Liver (tissue), 8 donors: ENCODE measurements at regions not wholly inside any gene's neighbourhood (a gene's known extent, or its start where the extent isn't known, plus 50 kb on each side); places are given as distances from the start of the nearest gene placed in this dataset.

ENCODE experiments used
- DNase-seq: peaks from one replicate; pipeline ENCODE4 v3.0.0-alpha.2; 2017; ENCODE audit warnings: low spot score
- H3K27ac ChIP-seq, 2 donors: one replicate each; pipeline ENCODE4 v1.7.0; 2013; ENCODE audit warnings: inconsistent platforms in 2 of 2, low read length in 2 of 2, control low read depth in 1 of 2, low read depth in 1 of 2, mild to moderate bottlenecking in 1 of 2
- H3K27me3 ChIP-seq, 4 donors: one replicate each; pipeline versions ENCODE4 v1.6.1 to v1.7.0; 2013; ENCODE audit warnings: low read length in 3 of 4, inconsistent platforms in 1 of 4, mild to moderate bottlenecking in 1 of 4, moderate library complexity in 1 of 4; ENCODE audit not compliant: control insufficient read depth in 4 of 4, insufficient read depth in 4 of 4
- H3K36me3 ChIP-seq, 4 donors: one replicate each; pipeline versions ENCODE4 v1.6.1 to v1.7.0; 2013; ENCODE audit warnings: low read length in 3 of 4, mild to moderate bottlenecking in 3 of 4, low read depth in 1 of 4, moderate library complexity in 1 of 4; ENCODE audit not compliant: control insufficient read depth in 4 of 4, insufficient read depth in 3 of 4
- H3K4me1 ChIP-seq, 4 donors: one replicate each; pipeline versions ENCODE4 v1.6.1 to v1.7.0; 2013; ENCODE audit warnings: low read length in 3 of 4, mild to moderate bottlenecking in 3 of 4, moderate library complexity in 1 of 4; ENCODE audit not compliant: control insufficient read depth in 4 of 4, insufficient read depth in 4 of 4
- H3K4me3 ChIP-seq, 3 donors: one replicate each; pipeline versions ENCODE4 v1.6.1 to v1.7.0; 2013; ENCODE audit warnings: low read length in 3 of 3, control low read depth in 1 of 3, low read depth in 1 of 3, mild to moderate bottlenecking in 1 of 3
- H3K9ac ChIP-seq, 2 donors: one replicate each; pipeline ENCODE4 v1.7.0; 2013; ENCODE audit warnings: low read length in 2 of 2, mild to moderate bottlenecking in 2 of 2, moderate library complexity in 2 of 2, control low read depth in 1 of 2, low read depth in 1 of 2
- H3K9me3 ChIP-seq, 4 donors: one replicate each; pipeline versions ENCODE4 v1.6.1 to v1.7.0; 2013; ENCODE audit warnings: low read length in 3 of 4; ENCODE audit not compliant: control insufficient read depth in 4 of 4
- ATF3 ChIP-seq: IDR thresholded peaks from 2 replicates; pipeline ENCODE4 v1.6.1; 2016; ENCODE audit warnings: antibody characterized with exemption
- EGR1 ChIP-seq, 2 donors: IDR thresholded peaks; 2 replicates each; pipeline ENCODE4 v1.6.1; 2016 to 2018; ENCODE audit warnings: antibody characterized with exemption in 2 of 2, low read depth in 2 of 2
- FOXA1 ChIP-seq: IDR thresholded peaks from 2 replicates; pipeline ENCODE4 v1.6.1; 2016; ENCODE audit warnings: antibody characterized with exemption
- FOXA2 ChIP-seq: IDR thresholded peaks from 2 replicates; pipeline ENCODE4 v1.6.1; 2016; ENCODE audit warnings: antibody characterized with exemption
- GABPA ChIP-seq, 2 donors: IDR thresholded peaks in 1 of 2; conservative IDR thresholded peaks in 1 of 2; 2 replicates each; pipeline ENCODE4 v1.6.1; 2016; ENCODE audit warnings: antibody characterized with exemption in 2 of 2, mild to moderate bottlenecking in 1 of 2, moderate library complexity in 1 of 2
- HNF4A ChIP-seq, 2 donors: conservative IDR thresholded peaks; 2 replicates each; pipeline ENCODE4 v1.6.1; 2016; ENCODE audit warnings: antibody characterized with exemption in 2 of 2, mild to moderate bottlenecking in 2 of 2
- HNF4G ChIP-seq: IDR thresholded peaks from 2 replicates; pipeline ENCODE4 v1.6.1; 2016; ENCODE audit warnings: antibody characterized with exemption
- JUND ChIP-seq, 2 donors: IDR thresholded peaks; 2 replicates each; pipeline ENCODE4 v1.6.1; 2016; ENCODE audit warnings: antibody characterized with exemption in 2 of 2
- NR2F2 ChIP-seq: IDR thresholded peaks from 2 replicates; pipeline ENCODE4 v1.6.1; 2016; ENCODE audit warnings: antibody characterized with exemption
- RAD21 ChIP-seq, 2 donors: IDR thresholded peaks; 2 replicates each; pipeline ENCODE4 v1.6.1; 2016; ENCODE audit warnings: antibody characterized with exemption in 2 of 2, mild to moderate bottlenecking in 2 of 2
- REST ChIP-seq: IDR thresholded peaks from 2 replicates; pipeline ENCODE4 v1.6.1; 2016; ENCODE audit warnings: antibody characterized with exemption, mild to moderate bottlenecking
- RXRA ChIP-seq, 2 donors: IDR thresholded peaks; 2 replicates each; pipeline ENCODE4 v1.6.1; 2017 to 2018; ENCODE audit warnings: antibody characterized with exemption in 2 of 2, mild to moderate bottlenecking in 1 of 2
- SP1 ChIP-seq: IDR thresholded peaks from 2 replicates; pipeline ENCODE4 v1.6.1; 2018; ENCODE audit warnings: antibody characterized with exemption, mild to moderate bottlenecking
- TAF1 ChIP-seq: conservative IDR thresholded peaks from 2 replicates; pipeline ENCODE4 v1.6.1; 2016; ENCODE audit warnings: antibody characterized with exemption, mild to moderate bottlenecking
- YY1 ChIP-seq: IDR thresholded peaks from 2 replicates; pipeline ENCODE4 v1.6.1; 2016; ENCODE audit warnings: antibody characterized with exemption, mild to moderate bottlenecking
- ZBTB33 ChIP-seq: IDR thresholded peaks from 2 replicates; pipeline ENCODE4 v1.6.1; 2016; ENCODE audit warnings: antibody characterized with exemption
- WGBS: extraction: QIAGEN DNeasy Blood & Tissue Kit; methylation state at CpG from one replicate; pipeline ENCODE4 v1.1.7; 2013; 5-methylcytosine and 5-hydroxymethylcytosine counted together
- TF ChIP-seq, protein P1 (sequence below): fragments of 150-350 bp; IDR thresholded peaks from 2 replicates; pipeline ENCODE4 v1.5.1; 2017; ENCODE audit warnings: improper control_type of control experiment, low read depth, low read length; ENCODE audit not compliant: missing input control
- TF ChIP-seq, protein P2 (sequence below): IDR thresholded peaks from 2 replicates; pipeline ENCODE4 v1.6.1; 2016; ENCODE audit warnings: antibody characterized with exemption
- donor health status: healthy.
- donor health status: healthy.
- donor health status: healthy.
- donor health status: healthy.
- donor health status: healthy.

DNA sequence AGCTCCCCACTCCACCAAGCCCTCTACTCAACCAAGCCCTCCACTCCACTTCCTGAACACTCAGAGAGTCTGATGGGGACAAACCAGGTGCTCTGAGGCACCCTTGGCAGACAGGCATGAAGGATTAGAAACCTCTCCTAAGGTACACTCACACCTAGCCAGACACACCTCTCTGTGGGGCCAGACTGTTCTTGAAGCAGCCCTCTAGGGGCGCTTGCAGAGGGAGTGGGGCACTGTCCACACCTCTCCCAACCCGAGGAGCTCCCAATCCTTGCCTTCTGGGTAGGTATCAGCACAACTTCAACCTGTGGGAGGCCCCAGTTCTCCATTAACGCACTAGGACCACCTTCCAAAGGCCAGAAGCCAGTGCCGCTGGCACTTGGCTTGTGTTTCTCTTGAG is 108.7 kb upstream of the VSTM2B start:
- DNase-seq, result no peak
- Histone ChIP-seq H3K27ac (no peak overlapping the region), H3K4me1 (no peaks in the 10 kb centered on the region), H3K4me3 (no peak overlapping the region), H3K36me3 (no peaks in the 10 kb centered on the region), H3K9ac (no peak overlapping the region), H3K27me3 (peaks cover 0 to 3% (median 0%) of the 10 kb centered on the region in 4 donors), H3K9me3 (no peaks in the 10 kb centered on the region)
- TF ChIP-seq YY1 (no peak), FOXA1 (no peak), NR2F2 (no peak), HNF4A (conservative IDR thresholded peaks at IDR 0.05) (no peak), HNF4G (no peak), ATF3 (no peak), EGR1 (IDR thresholded peaks at IDR 0.05; ENCODE audit: low read depth in 2 of 2) (no peak), SP1 (no peak), JUND (IDR thresholded peaks at IDR 0.05) (no peak), REST (no peak), RXRA (IDR thresholded peaks at IDR 0.05) (no peak), FOXA2 (no peak), RAD21 (IDR thresholded peaks at IDR 0.05) (no peak), ZBTB33 (no peak)
- TF ChIP-seq, protein P1, sequence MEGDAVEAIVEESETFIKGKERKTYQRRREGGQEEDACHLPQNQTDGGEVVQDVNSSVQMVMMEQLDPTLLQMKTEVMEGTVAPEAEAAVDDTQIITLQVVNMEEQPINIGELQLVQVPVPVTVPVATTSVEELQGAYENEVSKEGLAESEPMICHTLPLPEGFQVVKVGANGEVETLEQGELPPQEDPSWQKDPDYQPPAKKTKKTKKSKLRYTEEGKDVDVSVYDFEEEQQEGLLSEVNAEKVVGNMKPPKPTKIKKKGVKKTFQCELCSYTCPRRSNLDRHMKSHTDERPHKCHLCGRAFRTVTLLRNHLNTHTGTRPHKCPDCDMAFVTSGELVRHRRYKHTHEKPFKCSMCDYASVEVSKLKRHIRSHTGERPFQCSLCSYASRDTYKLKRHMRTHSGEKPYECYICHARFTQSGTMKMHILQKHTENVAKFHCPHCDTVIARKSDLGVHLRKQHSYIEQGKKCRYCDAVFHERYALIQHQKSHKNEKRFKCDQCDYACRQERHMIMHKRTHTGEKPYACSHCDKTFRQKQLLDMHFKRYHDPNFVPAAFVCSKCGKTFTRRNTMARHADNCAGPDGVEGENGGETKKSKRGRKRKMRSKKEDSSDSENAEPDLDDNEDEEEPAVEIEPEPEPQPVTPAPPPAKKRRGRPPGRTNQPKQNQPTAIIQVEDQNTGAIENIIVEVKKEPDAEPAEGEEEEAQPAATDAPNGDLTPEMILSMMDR, result no peak
- TF ChIP-seq, protein P2, sequence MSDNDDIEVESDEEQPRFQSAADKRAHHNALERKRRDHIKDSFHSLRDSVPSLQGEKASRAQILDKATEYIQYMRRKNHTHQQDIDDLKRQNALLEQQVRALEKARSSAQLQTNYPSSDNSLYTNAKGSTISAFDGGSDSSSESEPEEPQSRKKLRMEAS, result no peak
- WGBS, result 49% methylated on average over 4 of the region's 4 CpGs

GRCh38 chr19:29418201-29418600 is 107.6 kb upstream of the VSTM2B start:
- H3K27ac ChIP-seq, result no peak overlapping the region
- H3K27me3 ChIP-seq, result peaks cover 0 to 6% (median 0%) of the 10 kb centered on the region in 4 donors
- 68% methylated on average over 13 of the region's 13 CpGs for whole genome bisulfite sequencing
- no peaks in the 10 kb centered on the region for H3K36me3 ChIP-seq
- no peaks in the 10 kb centered on the region for H3K4me1 ChIP-seq
- no peak for TF ChIP-seq JUND (IDR thresholded peaks at IDR 0.05)
- TF ChIP-seq NR2F2, result no peak
- TF ChIP-seq, protein P1, result no peak
- TF ChIP-seq TAF1, result no peak
- TF ChIP-seq HNF4A (conservative IDR thresholded peaks at IDR 0.05), result no peak
- TF ChIP-seq YY1, result no peak
- TF ChIP-seq FOXA2, result no peak
- TF ChIP-seq, protein P2, result no peak
- TF ChIP-seq RAD21 (IDR thresholded peaks at IDR 0.05), result no peak
- no peak for TF ChIP-seq ZBTB33
- no peak for TF ChIP-seq GABPA (IDR thresholded peaks at IDR 0.05 in 1 of 2, conservative IDR thresholded peaks at IDR 0.05 in 1 of 2)
- no peak overlapping the region for H3K9ac ChIP-seq
- H3K9me3 ChIP-seq, result no peaks in the 10 kb centered on the region
- no peak for DNase-seq
- no peak overlapping the region for H3K4me3 ChIP-seq
